Esophagus squamous epithelium (tissue), 5 donors: ENCODE measurements at regions not wholly inside any gene's neighbourhood (a gene's known extent, or its start where the extent isn't known, plus 50 kb on each side); places are given as distances from the start of the nearest gene placed in this dataset.

Experiments used
- DNase-seq: peaks from one replicate; lab custom pipeline; 2025; lab: John Stamatoyannopoulos, UW
- H3K27ac ChIP-seq, 4 donors: fragments of 200-600 bp; sonication (generic); one replicate each; pipeline ENCODE4 v1.5.1; 2016 to 2019; ENCODE audit warnings: mild to moderate bottlenecking in 1 of 4
- H3K27me3 ChIP-seq, 4 donors: fragments of 200-600 bp; sonication (generic); 1 replicate in 3 of 4; 2 replicates in 1 of 4; pipeline versions ENCODE4 v1.5.1 to v1.6.0; 2017 to 2021; ENCODE audit warnings: antibody characterized with exemption in 1 of 4
- H3K36me3 ChIP-seq, 3 donors: fragments of 200-600 bp; sonication (generic); one replicate each; pipeline ENCODE4 v1.5.1; 2016 to 2019
- H3K4me1 ChIP-seq, 3 donors: fragments of 200-600 bp; sonication (generic); one replicate each; pipeline ENCODE4 v1.5.1; 2017 to 2019
- H3K4me3 ChIP-seq, 4 donors: fragments of 200-600 bp; sonication (generic); 1 replicate in 3 of 4; 2 replicates in 1 of 4; pipeline ENCODE4 v1.5.1; 2016 to 2019; ENCODE audit warnings: mild to moderate bottlenecking in 2 of 4, moderate library complexity in 1 of 4
- H3K9me3 ChIP-seq, 3 donors: fragments of 200-600 bp; sonication (generic); one replicate each; pipeline ENCODE4 v1.5.1; 2016 to 2019
- POLR2A ChIP-seq, 4 donors: fragments of 450-650 bp; IDR thresholded peaks; one replicate each; pipeline ENCODE4 v1.6.1; 2017; ENCODE audit warnings: antibody characterized with exemption in 4 of 4, mild to moderate bottlenecking in 4 of 4, moderate library complexity in 3 of 4
- WGBS, 2 donors: methylation state at CpG; one replicate each; pipeline ENCODE4 v1.1.5; 2018; 5-methylcytosine and 5-hydroxymethylcytosine counted together
- intact Hi-C: fragments of 100-400 bp; cut with DNase I; formaldehyde crosslinking; loops from one replicate; pipeline ENCODE4 v1.15.0; 2022
- TF ChIP-seq, protein P1 (sequence below), 6 experiments: fragments of 450-650 bp in 4 of 6; fragments of 200-600 bp in 2 of 6; sonication (generic) in 2 of 6; IDR thresholded peaks; one replicate each; pipeline ENCODE4 v1.5.1; 2016 to 2019; ENCODE audit warnings: antibody characterized with exemption in 6 of 6, mild to moderate bottlenecking in 4 of 6, moderate library complexity in 4 of 6
- donor health status: DM: yes; HTN: yes; CAD: no.

DNA sequence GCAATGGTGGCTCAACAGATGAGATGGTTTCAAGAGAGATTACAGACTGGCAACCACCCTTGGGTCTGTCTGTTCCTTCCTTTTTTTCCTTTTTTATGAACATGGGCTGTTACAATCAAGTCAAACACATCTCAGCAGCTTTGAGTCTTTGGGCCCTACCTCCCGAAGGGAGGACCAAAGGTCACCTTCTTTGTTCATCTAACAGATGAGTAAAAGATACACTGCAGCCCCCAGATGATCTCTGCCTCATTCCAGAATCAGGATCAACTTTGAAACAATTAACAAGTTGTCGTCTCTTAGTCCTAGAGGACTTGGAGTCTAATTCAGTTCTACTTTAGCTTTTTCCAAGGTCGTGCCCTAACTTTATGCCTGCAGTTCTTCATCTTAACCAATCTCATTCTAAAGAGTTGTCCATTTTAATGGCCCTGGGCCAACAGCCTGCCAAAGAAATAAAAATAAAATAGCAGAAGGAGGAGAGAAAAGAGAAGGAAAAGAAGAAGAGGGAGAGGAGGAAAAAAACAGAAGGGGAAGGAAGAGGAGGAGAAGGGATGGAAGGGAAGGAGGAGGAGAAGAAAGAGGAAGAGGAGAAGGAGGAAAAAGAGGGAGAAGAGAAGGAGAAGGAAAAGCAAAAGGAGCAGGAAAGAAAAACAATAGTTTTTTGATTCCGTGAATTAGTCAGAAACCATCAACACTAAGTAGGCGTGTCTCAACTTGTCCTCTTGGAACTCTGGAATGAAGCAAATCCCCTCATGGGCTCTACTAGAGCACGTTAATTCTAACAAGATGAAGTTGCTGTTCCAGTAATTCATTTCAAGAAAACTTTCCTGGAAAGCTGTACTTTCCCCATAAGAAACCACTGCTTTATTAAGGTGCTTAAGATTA lies 281.2 kb downstream of the FOXO1 start:
- H3K27ac ChIP-seq = no peak overlapping the region
- no peaks in the 10 kb centered on the region for H3K9me3 ChIP-seq
- H3K4me3 ChIP-seq = no peak overlapping the region
- H3K4me1 ChIP-seq = peaks cover 0 to 24% (median 8%) of the 10 kb centered on the region in 3 donors
- WGBS, 2 donors = 53 to 68% methylated on average over 6 of the region's 6 CpGs
- no peak for TF ChIP-seq POLR2A (IDR thresholded peaks at IDR 0.05)
- TF ChIP-seq, protein P1, sequence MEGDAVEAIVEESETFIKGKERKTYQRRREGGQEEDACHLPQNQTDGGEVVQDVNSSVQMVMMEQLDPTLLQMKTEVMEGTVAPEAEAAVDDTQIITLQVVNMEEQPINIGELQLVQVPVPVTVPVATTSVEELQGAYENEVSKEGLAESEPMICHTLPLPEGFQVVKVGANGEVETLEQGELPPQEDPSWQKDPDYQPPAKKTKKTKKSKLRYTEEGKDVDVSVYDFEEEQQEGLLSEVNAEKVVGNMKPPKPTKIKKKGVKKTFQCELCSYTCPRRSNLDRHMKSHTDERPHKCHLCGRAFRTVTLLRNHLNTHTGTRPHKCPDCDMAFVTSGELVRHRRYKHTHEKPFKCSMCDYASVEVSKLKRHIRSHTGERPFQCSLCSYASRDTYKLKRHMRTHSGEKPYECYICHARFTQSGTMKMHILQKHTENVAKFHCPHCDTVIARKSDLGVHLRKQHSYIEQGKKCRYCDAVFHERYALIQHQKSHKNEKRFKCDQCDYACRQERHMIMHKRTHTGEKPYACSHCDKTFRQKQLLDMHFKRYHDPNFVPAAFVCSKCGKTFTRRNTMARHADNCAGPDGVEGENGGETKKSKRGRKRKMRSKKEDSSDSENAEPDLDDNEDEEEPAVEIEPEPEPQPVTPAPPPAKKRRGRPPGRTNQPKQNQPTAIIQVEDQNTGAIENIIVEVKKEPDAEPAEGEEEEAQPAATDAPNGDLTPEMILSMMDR (IDR thresholded peaks at IDR 0.05) = no peak
- peaks cover 0 to 92% (median 0%) of the 10 kb centered on the region in 4 donors for H3K27me3 ChIP-seq
- no peaks in the 10 kb centered on the region for H3K36me3 ChIP-seq
- no peak for DNase-seq
- intact Hi-C loops = no loop called here

GRCh38 chr13:40385858-40386180 lies 280.6 kb downstream of the FOXO1 start:
- WGBS, 2 donors = 55 to 59% methylated on average over 4 of the region's 4 CpGs
- H3K27me3 ChIP-seq = peaks cover 0 to 88% (median 0%) of the 10 kb centered on the region in 4 donors
- TF ChIP-seq, protein P1 (IDR thresholded peaks at IDR 0.05) = no peak
- no peak for TF ChIP-seq POLR2A (IDR thresholded peaks at IDR 0.05)
- no peak overlapping the region for H3K27ac ChIP-seq
- peaks cover 0 to 24% (median 8%) of the 10 kb centered on the region in 3 donors for H3K4me1 ChIP-seq
- H3K9me3 ChIP-seq = no peaks in the 10 kb centered on the region
- no peaks in the 10 kb centered on the region for H3K36me3 ChIP-seq
- DNase-seq = no peak
- H3K4me3 ChIP-seq = no peak overlapping the region
- intact Hi-C loops = no loop called here

DNA sequence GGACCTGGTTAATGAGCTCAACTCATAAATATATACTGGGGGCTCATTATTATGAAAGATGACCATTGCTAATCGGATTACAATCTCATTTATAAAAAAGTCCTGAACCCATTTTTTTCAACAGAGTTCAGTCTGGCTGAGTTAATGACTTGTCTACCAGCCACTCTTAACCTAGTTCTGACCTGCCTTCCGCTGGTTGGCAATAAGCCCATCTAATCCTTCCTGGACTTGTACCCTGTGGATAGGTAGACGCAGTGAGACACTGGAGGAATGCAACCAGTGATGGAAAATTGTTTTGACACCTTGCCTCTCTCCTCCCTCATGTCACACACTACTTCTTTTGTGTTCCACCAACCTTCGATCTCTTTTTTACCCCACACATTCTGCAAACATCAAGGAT lies 279.9 kb downstream of the FOXO1 start:
- intact Hi-C loops = no loop called here
- H3K9me3 ChIP-seq = no peaks in the 10 kb centered on the region
- H3K4me1 ChIP-seq = peaks cover 0 to 24% (median 8%) of the 10 kb centered on the region in 3 donors
- H3K4me3 ChIP-seq = no peak overlapping the region
- no peak overlapping the region for H3K27ac ChIP-seq
- peaks cover 0 to 84% (median 0%) of the 10 kb centered on the region in 4 donors for H3K27me3 ChIP-seq
- no peak for DNase-seq
- no peaks in the 10 kb centered on the region for H3K36me3 ChIP-seq
- TF ChIP-seq POLR2A (IDR thresholded peaks at IDR 0.05) = no peak
- TF ChIP-seq, protein P1 (IDR thresholded peaks at IDR 0.05) = no peak
- 49 to 71% methylated on average over 4 of the region's 4 CpGs for WGBS, 2 donors

GRCh38 chr13:40387775-40388174 lies 278.7 kb downstream of the FOXO1 start:
- Histone ChIP-seq H3K4me3 (no peak overlapping the region), H3K27me3 (peaks cover 0 to 83% (median 0%) of the 10 kb centered on the region in 4 donors), H3K27ac (no peak overlapping the region), H3K9me3 (no peaks in the 10 kb centered on the region), H3K36me3 (no peaks in the 10 kb centered on the region), H3K4me1 (peaks cover 0 to 24% (median 8%) of the 10 kb centered on the region in 3 donors)
- 83 to 96% methylated on average over 6 of the region's 6 CpGs for WGBS, 2 donors
- intact Hi-C loops = no loop called here
- TF ChIP-seq, protein P1 (IDR thresholded peaks at IDR 0.05) = no peak
- no peak for TF ChIP-seq POLR2A (IDR thresholded peaks at IDR 0.05)
- DNase-seq = no peak

GRCh38 chr13:40388617-40389016 lies 277.8 kb downstream of the FOXO1 start:
- Histone ChIP-seq H3K27me3 (peaks cover 0 to 79% (median 0%) of the 10 kb centered on the region in 4 donors), H3K4me3 (peak overlapping the region in 1 of 4 donors; percentile 31), H3K27ac (peak overlapping the region in 3 of 4 donors; percentile 44 to 56 (median 47)), H3K9me3 (no peaks in the 10 kb centered on the region), H3K36me3 (no peaks in the 10 kb centered on the region), H3K4me1 (peaks cover 0 to 17% (median 3%) of the 10 kb centered on the region in 3 donors)
- WGBS, 2 donors = 36 to 67% methylated on average over 1 to 11 of the region's 11 CpGs
- peak; percentile 32 for DNase-seq
- intact Hi-C loops = no loop called here
- peak in 1 of 4 donors; percentile 47 for TF ChIP-seq POLR2A (IDR thresholded peaks at IDR 0.05)
- TF ChIP-seq, protein P1 (IDR thresholded peaks at IDR 0.05) = no peak
